GM12864 (cell line): ENCODE measurements at regions not wholly inside any gene's neighbourhood (a gene's known extent, or its start where the extent isn't known, plus 50 kb on each side); places are given as distances from the start of the nearest gene placed in this dataset.

Experiments
- DNase-seq: peaks from one replicate; pipeline ENCODE4 v3.0.0-alpha.2; 2011; ENCODE audit warnings: low read depth
- H3K4me3 ChIP-seq: 2 replicates; pipeline ENCODE4 v1.5.1; 2011; ENCODE audit warnings: mild to moderate bottlenecking, low read depth, low read length, control low read depth
- CTCF ChIP-seq: IDR thresholded peaks from 2 replicates; pipeline ENCODE4 v1.5.1; 2011; ENCODE audit warnings: low read depth, mild to moderate bottlenecking, moderate library complexity, low read length, control low read depth, inconsistent platforms; ENCODE audit errors: missing control alignments

GRCh38 chr5:38069360-38069759, 189.0 kb upstream of the EGFLAM start:
- H3K4me3 ChIP-seq, result no peak overlapping the region
- TF ChIP-seq CTCF, result no peak
- DNase-seq, result no peak

GRCh38 chr5:38060354-38060753, 198.0 kb upstream of the EGFLAM start:
- DNase-seq, result no peak
- no peak overlapping the region for H3K4me3 ChIP-seq
- no peak for TF ChIP-seq CTCF

GRCh38 chr5:38059876-38060275, 198.5 kb upstream of the EGFLAM start:
- no peak overlapping the region for H3K4me3 ChIP-seq
- TF ChIP-seq CTCF, result no peak

GRCh38 chr5:38051711-38052511, 206.4 kb upstream of the EGFLAM start:
- no peak overlapping the region for H3K4me3 ChIP-seq
- no peak for DNase-seq
- no peak for TF ChIP-seq CTCF

More at GRCh38 chr5:38059876-38060275, 198.5 kb upstream of the EGFLAM start:
- DNase-seq, result no peak

GRCh38 chr5:38048400-38048799, 208.6 kb upstream of the GDNF start:
- TF ChIP-seq CTCF, result no peak
- H3K4me3 ChIP-seq, result no peak overlapping the region
- no peak for DNase-seq

- no peak overlapping the region for H3K4me3 ChIP-seq
- DNase-seq, result no peak
- no peak for TF ChIP-seq CTCF
Measured at GRCh38 chr5:38046103-38046502, 206.3 kb upstream of the GDNF start.

- no peak overlapping the region for H3K4me3 ChIP-seq
- no peak for TF ChIP-seq CTCF
- DNase-seq, result no peak
Measured at GRCh38 chr5:38045446-38045845, 205.6 kb upstream of the GDNF start.
